HCT116 (cell line): ENCODE measurements at regions not wholly inside any gene's neighbourhood (a gene's known extent, or its start where the extent isn't known, plus 50 kb on each side); places are given as distances from the start of the nearest gene placed in this dataset.

Experiments
- ATAC-seq: fragments of 200-7000 bp; cut with Tn5 transposase; 2 replicates; pipeline ENCODE4 v1.9.1; 2020; ENCODE audit warnings: mild to moderate bottlenecking, moderate library complexity
- BruUV-seq: library from RNA; stranded (reverse); fragments of 400-500 nt; replicated peaks from 2 replicates; lab custom pipeline; 2021; lab: Mats Ljungman, UMichigan
- CTCF ChIA-PET: fragments of 300-600 bp; sonication (Branson Sonifier 250); formaldehyde crosslinking; loops from one replicate; lab custom pipeline; 2021; ENCODE audit warnings: antibody characterized with exemption; lab: Charles Lee
- POLR2A ChIA-PET: fragments of 300-600, 350-600 bp; sonication (Branson Sonifier 250); formaldehyde crosslinking; loops from one replicate; lab custom pipeline; 2021; ENCODE audit warnings: antibody characterized with exemption; lab: Charles Lee
- RAD21 ChIA-PET, 2 experiments: fragments of 300-600 bp; sonication (Branson Sonifier 250); formaldehyde crosslinking; loops; one replicate each; lab custom pipeline; 2023; ENCODE audit warnings: low total read pairs in 2 of 2; ENCODE audit not compliant: uncharacterized antibody in 2 of 2, unreplicated experiment in 2 of 2, low non-redundant PET in 1 of 2; lab: Charles Lee
- DNase-seq: peaks from one replicate; pipeline ENCODE4 v3.0.0-alpha.2; 2010; ENCODE audit warnings: low read depth, low spot score
- H2AFZ ChIP-seq: fragments of 200-600 bp; shearing (Covaris generic), sonication (generic); 2 replicates; pipeline ENCODE4 v1.6.1; 2017; ENCODE audit warnings: low read depth, mixed run types, mixed read lengths, antibody characterized with exemption, low read length; ENCODE audit not compliant: poor library complexity, severe bottlenecking
- H3K27ac ChIP-seq: 2 replicates; pipeline ENCODE4 v1.5.1; 2012; ENCODE audit warnings: low read depth, low read length
- H3K27me3 ChIP-seq: fragments of 200-600 bp; sonication (generic); 2 replicates; pipeline ENCODE4 v1.6.1; 2016; ENCODE audit warnings: mixed run types, low read length, mixed read lengths; ENCODE audit not compliant: insufficient read depth
- H3K36me3 ChIP-seq, 2 experiments: fragments of 200-500 bp in 1 of 2; fragments of 200-600 bp in 1 of 2; sonication (Bioruptor generic) in 1 of 2; sonication (generic) in 1 of 2; 2 replicates each; pipeline versions ENCODE4 v1.5.1 to v1.6.1; 2014 to 2016; ENCODE audit warnings: low read length in 2 of 2, inconsistent platforms in 1 of 2, mixed read lengths in 1 of 2, mixed run types in 1 of 2; ENCODE audit not compliant: insufficient read depth in 2 of 2, control insufficient read depth in 1 of 2
- H3K4me1 ChIP-seq, 2 experiments: fragments of 200-600 bp in 1 of 2; sonication (generic) in 1 of 2; 2 replicates each; pipeline versions ENCODE4 v1.5.1 to v1.6.1; 2012 to 2017; ENCODE audit warnings: low read length in 2 of 2, inconsistent platforms in 1 of 2, mild to moderate bottlenecking in 1 of 2, mixed read lengths in 1 of 2, mixed run types in 1 of 2, moderate library complexity in 1 of 2; ENCODE audit not compliant: insufficient read depth in 2 of 2, control insufficient read depth in 1 of 2
- H3K4me2 ChIP-seq: fragments of 200-600 bp; sonication (generic); 2 replicates; pipeline ENCODE4 v1.6.1; 2017; ENCODE audit warnings: mixed run types, low read length, mixed read lengths
- H3K4me3 ChIP-seq, 2 experiments: fragments of 200-600 bp in 1 of 2; sonication (generic) in 1 of 2; replicated peaks in 1 of 2; 2 replicates each; pipeline ENCODE4 v1.5.1; 2011 to 2016; ENCODE audit warnings: low read length in 2 of 2, control low read depth in 1 of 2, low read depth in 1 of 2, mild to moderate bottlenecking in 1 of 2, mixed read lengths in 1 of 2, mixed run types in 1 of 2
- H3K79me2 ChIP-seq: fragments of 200-600 bp; sonication (generic); 2 replicates; pipeline ENCODE4 v1.6.1; 2017; ENCODE audit warnings: mild to moderate bottlenecking, mixed run types, low read length, moderate library complexity, mixed read lengths; ENCODE audit not compliant: insufficient read depth
- H3K9ac ChIP-seq: fragments of 200-600 bp; sonication (generic); 2 replicates; pipeline ENCODE4 v1.6.1; 2016; ENCODE audit warnings: low read length, mixed read lengths
- H3K9me2 ChIP-seq: fragments of 200-600 bp; sonication (generic), shearing (Covaris generic); 2 replicates; pipeline ENCODE4 v1.6.1; 2017; ENCODE audit warnings: mixed run types, mild to moderate bottlenecking, moderate library complexity; ENCODE audit not compliant: insufficient read depth
- H3K9me3 ChIP-seq, 2 experiments: fragments of 200-500 bp in 1 of 2; fragments of 200-600 bp in 1 of 2; sonication (Bioruptor generic) in 1 of 2; sonication (generic) in 1 of 2; 2 replicates each; pipeline ENCODE4 v1.6.1; 2014 to 2017; ENCODE audit warnings: low read length in 2 of 2, mixed read lengths in 2 of 2, inconsistent platforms in 1 of 2, low read depth in 1 of 2, mild to moderate bottlenecking in 1 of 2, mixed run types in 1 of 2, moderate library complexity in 1 of 2; ENCODE audit not compliant: control insufficient read depth in 1 of 2, insufficient read depth in 1 of 2
- H4K20me1 ChIP-seq: fragments of 200-600 bp; sonication (generic), shearing (Covaris generic); 2 replicates; pipeline ENCODE4 v1.6.1; 2017; ENCODE audit warnings: mixed run types, mild to moderate bottlenecking, moderate library complexity; ENCODE audit not compliant: insufficient read depth
- ATF3 ChIP-seq: IDR thresholded peaks from 2 replicates; pipeline ENCODE4 v1.6.1; 2012
- CTCF ChIP-seq, 3 experiments: fragments of 200-600 bp in 1 of 3; sonication (generic) in 1 of 3; IDR thresholded peaks in 2 of 3; conservative IDR thresholded peaks in 1 of 3; 2 replicates each; pipeline ENCODE4 v1.5.1; 2012 to 2017; ENCODE audit warnings: low read depth in 2 of 3, low read length in 2 of 3, antibody characterized with exemption in 1 of 3, borderline replicate concordance in 1 of 3, control low read depth in 1 of 3, mild to moderate bottlenecking in 1 of 3, mixed read lengths in 1 of 3, mixed run types in 1 of 3, moderate library complexity in 1 of 3; ENCODE audit not compliant: insufficient read depth in 1 of 3
- EGR1 ChIP-seq: IDR thresholded peaks from 2 replicates; pipeline ENCODE4 v1.6.1; 2012; ENCODE audit warnings: low read depth
- ELF1 ChIP-seq: IDR thresholded peaks from 2 replicates; pipeline ENCODE4 v1.6.1; 2012; ENCODE audit warnings: low read depth, borderline replicate concordance
- EZH2 ChIP-seq: fragments of 200-600 bp; sonication (generic); IDR thresholded peaks from 2 replicates; pipeline ENCODE4 v1.6.1; 2017; ENCODE audit warnings: antibody characterized with exemption, mixed run types
- POLR2A ChIP-seq: IDR thresholded peaks from 2 replicates; pipeline ENCODE4 v1.7.0; 2011; ENCODE audit warnings: borderline replicate concordance; ENCODE audit not compliant: insufficient read depth, insufficient read length; ENCODE audit errors: extremely low read depth
- RAD21 ChIP-seq: IDR thresholded peaks from 2 replicates; pipeline ENCODE4 v1.6.1; 2012; ENCODE audit warnings: low read depth, mild to moderate bottlenecking
- SRF ChIP-seq: IDR thresholded peaks from 2 replicates; pipeline ENCODE4 v1.6.1; 2012; ENCODE audit warnings: low read depth
- ZFX ChIP-seq: fragments of 450-650 bp; IDR thresholded peaks from 2 replicates; pipeline ENCODE4 v1.6.1; 2017
- intact Hi-C: fragments of 100-400 bp; cut with micrococcal nuclease; formaldehyde crosslinking; loops from 2 replicates; pipeline ENCODE4 v1.10.0; 2022

- BruUV-seq = no TSS peak
- Histone ChIP-seq H3K4me3 (no peak overlapping the region), H4K20me1 (no peaks in the 10 kb centered on the region), H3K79me2 (no peaks in the 10 kb centered on the region), H2AFZ (no peak overlapping the region), H3K9me3 (no peaks in the 10 kb centered on the region), H3K27ac (no peak overlapping the region), H3K4me1 (peaks cover 0 to 5% of the 10 kb centered on the region in 2 experiments; a peak in 1 of 4 replicates), H3K27me3 (0 out of 2 replicates have a peak, but pooled peaks cover 5% of the 10 kb centered on the region), H3K36me3 (no peaks in the 10 kb centered on the region), H3K4me2 (no peak overlapping the region), H3K9me2 (no peaks in the 10 kb centered on the region), H3K9ac (no peak overlapping the region)
- ChIA-PET CTCF (no interaction called here), RAD21 (no interaction called here), POLR2A (no interaction called here)
- TF ChIP-seq EZH2 (no peak), CTCF (IDR thresholded peaks at IDR 0.05 in 2 of 3, conservative IDR thresholded peaks at IDR 0.05 in 1 of 3; ENCODE audit: borderline replicate concordance in 1 of 3, insufficient read depth in 1 of 3, low read depth in 2 of 3, low read length in 2 of 3) (peak in 2 of 3 experiments; percentile 30 to 32; a peak in 3 of 6 replicates), SRF (no peak), ELF1 (no peak), POLR2A (no peak), ZFX (no peak), EGR1 (no peak)
- ATAC-seq = no peak
- DNase-seq = no peak
- intact Hi-C loops = no loop called here
Observed at GRCh38 chr17:13939222-13939621, 130.1 kb upstream of the COX10 start.

GRCh38 chr17:13940858-13941665 is 128.2 kb upstream of the COX10 start:
- TF ChIP-seq ATF3 (no peak), CTCF (IDR thresholded peaks at IDR 0.05 in 2 of 3, conservative IDR thresholded peaks at IDR 0.05 in 1 of 3; ENCODE audit: borderline replicate concordance in 1 of 3, insufficient read depth in 1 of 3, low read depth in 2 of 3, low read length in 2 of 3) (peak in 2 of 3 experiments; percentile 20 to 28; a peak in 2 of 6 replicates), RAD21 (0 out of 2 replicates have a peak, but pooled peaks have one; percentile 7)
- TF ChIP-seq, all 23 proteins: peak for 2
- ATAC-seq (peak; percentile 87), DNase-seq (peak; percentile 46)

More at GRCh38 chr17:13940858-13941665, 128.2 kb upstream of the COX10 start:
- Histone ChIP-seq H3K9ac (no peak overlapping the region), H3K9me2 (no peaks in the 10 kb centered on the region), H3K27ac (no peak overlapping the region), H3K36me3 (no peaks in the 10 kb centered on the region), H3K4me1 (peaks cover 0 to 5% of the 10 kb centered on the region in 2 experiments; a peak in 1 of 4 replicates), H3K27me3 (no peaks in the 10 kb centered on the region), H3K79me2 (no peaks in the 10 kb centered on the region), H4K20me1 (no peaks in the 10 kb centered on the region), H3K4me2 (no peak overlapping the region), H2AFZ (peak overlapping the region; percentile 89), H3K4me3 (no peak overlapping the region), H3K9me3 (no peaks in the 10 kb centered on the region)
- intact Hi-C loops = no loop called here
- ChIA-PET CTCF (no interaction called here), RAD21 (no interaction called here), POLR2A (no interaction called here)
- BruUV-seq = no TSS peak
